ENCODE measurements at regions not wholly inside any gene's neighbourhood (a gene's known extent, or its start where the extent isn't known, plus 50 kb on each side); places are given as distances from the start of the nearest gene placed in this dataset.
"Not testable (repeated sequence)": the region's sequence is repeated elsewhere in the genome, so short reads cannot be mapped to it uniquely, and the experiment has no call there.

DNA sequence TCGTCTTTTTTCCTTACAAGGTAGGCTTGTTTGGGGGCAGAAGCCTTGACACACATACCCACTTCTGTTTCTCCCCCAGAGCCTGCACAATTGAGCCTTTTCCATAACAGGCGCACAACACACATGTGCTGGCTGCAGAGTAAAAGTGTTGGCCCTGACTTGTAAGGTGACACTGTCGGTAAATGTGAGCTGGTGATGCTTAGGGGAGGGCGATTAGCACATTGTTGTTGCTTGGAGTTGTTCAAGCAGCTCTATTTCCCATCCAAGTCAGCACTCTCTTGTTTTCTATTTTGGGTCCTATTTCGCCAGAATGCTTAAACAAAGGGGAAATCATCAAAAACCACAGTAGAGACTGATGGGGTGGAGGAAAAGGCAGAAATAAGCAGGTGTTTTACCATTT, 51.9 kb upstream of the PTPRJ start:
- DNase-seq (ENCODE audit: low spot score) = no peak

DNA sequence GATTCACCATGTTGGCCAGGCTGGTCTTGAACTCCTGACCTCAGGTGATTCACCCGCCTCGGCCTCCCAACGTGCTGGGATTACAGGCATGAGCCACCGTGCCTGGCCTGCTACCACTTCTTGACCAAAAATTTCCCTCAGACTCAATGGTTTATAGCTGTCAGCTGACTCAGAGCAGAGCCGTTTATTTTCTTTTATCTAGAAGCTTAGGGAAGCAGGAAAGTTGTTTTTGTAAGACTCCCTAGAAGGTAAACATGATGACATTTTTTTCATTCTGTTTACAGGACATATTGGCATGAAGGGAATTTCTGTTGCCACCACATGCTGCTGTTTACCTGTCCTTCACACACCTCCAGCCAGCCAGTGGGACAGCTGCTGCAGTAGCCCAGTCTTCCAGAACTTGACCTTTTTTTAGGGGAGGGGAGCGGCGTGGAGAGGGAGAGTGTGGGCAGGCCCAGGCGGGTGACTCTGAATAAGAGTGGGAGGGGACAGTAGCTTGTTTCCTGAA, 56.1 kb upstream of the PTPRJ start:
- no peak for DNase-seq (ENCODE audit: low spot score)

DNA sequence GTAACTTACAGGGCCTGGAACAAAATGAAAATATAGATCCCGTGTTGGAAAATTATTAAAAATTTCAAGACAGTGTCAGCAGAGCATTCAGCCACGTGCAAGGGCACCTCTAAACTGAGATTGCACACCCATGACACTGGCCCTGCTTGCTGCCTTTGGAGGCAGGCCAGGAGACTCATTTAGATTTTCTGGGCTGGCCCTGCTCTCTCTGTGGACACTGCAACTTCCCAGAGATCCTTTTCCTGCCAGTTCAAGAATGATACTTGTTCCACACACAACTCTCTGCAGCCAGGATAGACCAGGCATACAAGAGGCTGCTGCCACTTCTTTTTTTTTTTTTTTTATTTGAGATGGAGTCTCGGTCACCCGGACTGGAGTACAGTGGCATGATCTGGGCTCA, 56.7 kb upstream of the PTPRJ start:
- no peak for DNase-seq (ENCODE audit: low spot score)

DNA sequence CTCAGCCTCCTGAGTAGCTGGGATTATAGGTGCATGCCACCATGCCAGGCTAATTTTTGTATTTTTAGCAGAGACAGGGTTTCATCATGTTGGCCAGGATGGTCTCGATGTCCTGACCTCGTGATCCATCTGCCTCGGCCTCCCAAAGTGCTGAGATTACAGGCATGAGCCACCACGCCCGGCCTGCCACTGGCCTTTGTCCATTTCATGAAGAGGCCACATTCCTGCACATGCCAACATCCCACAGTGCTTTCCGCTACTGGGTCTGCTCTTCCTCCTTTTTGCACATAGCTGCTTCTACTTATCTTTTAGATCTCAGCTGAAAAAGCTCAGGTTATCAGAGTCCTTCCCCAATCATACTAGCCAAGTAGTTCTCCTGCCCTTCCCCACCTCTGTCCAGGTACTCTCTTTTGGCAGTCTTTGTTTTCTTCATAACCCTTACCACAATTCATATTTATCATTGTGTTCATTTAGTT, 59.2 kb upstream of the PTPRJ start:
- not testable (repeated sequence) for DNase-seq (ENCODE audit: low spot score)

DNA sequence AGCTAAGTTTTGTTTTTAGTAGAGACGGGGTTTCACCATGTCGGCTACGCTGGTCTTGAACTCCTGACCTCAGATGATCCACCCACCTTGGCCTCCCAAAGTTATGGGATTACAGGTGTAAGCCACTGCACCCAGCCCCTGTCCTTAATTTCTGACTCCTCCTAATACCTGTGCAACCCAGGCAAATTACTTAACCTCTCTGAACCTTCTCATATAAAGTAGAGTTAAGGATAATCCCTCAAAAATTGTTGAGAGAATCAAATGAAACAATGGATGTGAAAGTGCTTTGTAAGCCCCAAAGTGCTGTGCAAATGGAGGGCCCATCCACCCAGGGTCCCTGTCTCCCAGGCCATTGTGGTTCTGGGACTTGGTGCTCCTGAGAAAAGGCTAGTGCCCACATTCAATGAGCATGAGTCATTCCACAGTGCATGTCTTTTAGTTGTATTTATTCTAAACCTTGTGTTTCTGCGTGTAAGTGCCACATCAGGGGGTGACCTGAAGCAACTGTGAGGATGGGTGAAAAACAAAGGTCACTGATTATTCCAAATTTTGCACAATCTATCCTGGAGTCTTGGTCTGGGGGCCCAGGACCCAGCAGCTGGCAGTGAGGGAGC, 61.4 kb upstream of the PTPRJ start:
- DNase-seq (ENCODE audit: low spot score) = no peak

DNA sequence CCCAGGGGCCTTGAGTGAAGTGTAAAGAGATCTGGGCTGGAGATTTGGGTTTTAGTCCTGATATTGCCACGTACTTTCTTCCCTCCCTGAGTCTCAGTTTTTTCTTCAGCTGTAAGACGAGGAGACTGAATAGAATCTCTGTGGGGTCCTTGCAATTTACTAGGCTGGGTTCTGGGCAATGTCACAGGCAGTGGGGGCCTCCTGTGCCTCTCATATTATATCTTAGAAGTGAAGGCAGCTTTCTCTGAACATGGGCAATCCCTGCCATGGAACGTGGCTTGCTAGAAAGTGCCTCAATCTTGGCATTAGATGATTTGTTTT, 62.0 kb upstream of the PTPRJ start:
- DNase-seq (ENCODE audit: low spot score) = no peak

DNA sequence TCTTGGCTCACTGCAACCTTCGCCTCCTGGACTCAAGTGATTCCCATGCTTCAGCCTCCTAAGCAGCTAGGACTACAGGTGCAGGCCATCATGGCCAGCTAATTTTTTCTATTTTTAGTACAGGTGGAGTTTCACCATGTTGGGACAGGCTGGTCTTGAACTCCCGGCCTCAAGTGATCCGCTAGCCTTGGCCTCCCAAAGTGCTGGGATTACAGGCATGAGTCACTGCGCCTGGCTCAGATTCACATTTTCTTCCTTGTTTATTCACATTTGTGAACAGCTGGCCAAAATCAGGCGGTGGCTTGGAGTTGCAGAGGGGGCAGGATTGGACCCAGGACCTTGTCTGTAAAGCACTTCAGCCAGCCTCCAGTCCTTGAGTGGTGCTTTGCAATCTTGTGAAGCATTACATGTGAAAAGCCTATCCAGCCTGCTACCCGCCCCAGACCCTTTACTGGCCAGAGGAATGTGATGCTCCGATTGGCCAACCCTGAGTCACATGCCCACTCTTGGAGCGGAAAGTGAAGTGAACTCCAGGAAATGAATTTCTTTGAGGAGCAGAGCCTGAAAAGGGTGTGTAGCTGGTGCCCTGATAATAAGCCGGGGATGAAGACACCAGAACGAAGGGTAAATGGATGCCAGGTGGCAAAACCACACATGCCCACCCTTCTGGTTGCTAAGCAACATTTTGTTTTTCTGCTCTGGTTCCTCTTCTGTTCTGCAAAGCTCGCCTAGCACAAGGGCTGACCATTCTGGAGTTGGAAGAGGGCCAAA, 62.6 kb upstream of the PTPRJ start:
- peak; percentile 4 for DNase-seq (ENCODE audit: low spot score)

DNA sequence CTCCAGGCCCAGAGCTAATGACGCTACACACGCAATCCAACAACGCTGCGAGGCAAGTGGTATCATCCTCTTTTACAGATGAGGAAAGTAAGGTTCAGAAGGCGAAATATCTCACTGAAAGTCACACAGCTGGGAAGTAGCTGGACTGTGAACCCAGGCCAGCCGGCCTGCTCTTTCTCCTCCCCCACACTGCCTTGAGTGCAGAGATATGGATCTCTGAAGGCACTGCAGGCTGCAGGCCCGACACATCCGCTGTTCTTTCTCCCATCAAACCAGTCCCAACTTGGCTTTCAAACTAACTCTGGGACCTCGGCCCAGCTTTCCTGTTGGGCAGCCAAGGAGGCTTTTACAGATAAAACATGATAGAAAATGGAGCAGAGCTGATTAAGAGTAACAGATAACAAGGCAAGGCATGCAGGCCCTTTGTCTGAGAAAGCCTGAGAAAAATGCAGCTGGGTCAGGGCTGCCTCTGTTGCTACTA, 64.0 kb upstream of the PTPRJ start:
- DNase-seq (ENCODE audit: low spot score) = no peak

DNA sequence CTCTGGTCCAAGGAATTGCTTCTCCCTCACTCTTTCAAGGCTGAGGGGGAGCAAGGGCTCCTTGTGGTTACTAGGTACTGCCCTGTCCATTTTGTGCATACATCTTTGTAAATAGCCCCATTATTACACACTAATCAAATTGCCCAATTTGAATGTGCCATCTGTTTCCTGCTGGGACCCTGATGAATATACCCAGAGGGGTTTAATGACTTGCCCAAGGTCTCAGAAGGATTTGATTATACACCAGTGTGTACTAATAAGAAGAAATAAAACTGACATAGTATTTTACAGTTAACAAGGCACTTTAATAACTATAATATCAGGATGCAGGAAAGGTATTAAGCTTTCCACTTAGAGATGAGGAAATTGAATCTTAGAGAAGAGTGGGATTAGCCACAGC, 64.6 kb upstream of the PTPRJ start:
- no peak for DNase-seq (ENCODE audit: low spot score)

DNA sequence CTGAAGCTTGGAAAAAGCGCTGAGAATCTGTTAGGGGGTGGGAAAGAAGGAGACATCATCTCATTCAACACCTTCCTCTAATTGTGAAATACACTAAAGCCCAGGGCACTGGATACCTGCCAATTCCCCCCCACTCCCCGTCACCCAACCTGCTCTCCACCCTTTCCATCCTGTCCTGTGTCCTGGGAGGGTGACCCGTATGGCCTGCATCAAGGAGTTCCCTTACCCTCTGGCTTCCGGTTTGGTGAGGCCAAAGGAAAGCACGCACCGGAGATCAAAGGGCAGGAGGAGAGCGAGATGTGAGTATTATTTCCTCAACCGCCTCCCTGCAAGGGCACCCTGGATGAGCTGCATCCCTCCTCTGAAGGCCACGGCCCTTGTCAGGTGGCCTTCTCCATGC, 65.0 kb upstream of the PTPRJ start:
- DNase-seq (ENCODE audit: low spot score) = no peak

DNA sequence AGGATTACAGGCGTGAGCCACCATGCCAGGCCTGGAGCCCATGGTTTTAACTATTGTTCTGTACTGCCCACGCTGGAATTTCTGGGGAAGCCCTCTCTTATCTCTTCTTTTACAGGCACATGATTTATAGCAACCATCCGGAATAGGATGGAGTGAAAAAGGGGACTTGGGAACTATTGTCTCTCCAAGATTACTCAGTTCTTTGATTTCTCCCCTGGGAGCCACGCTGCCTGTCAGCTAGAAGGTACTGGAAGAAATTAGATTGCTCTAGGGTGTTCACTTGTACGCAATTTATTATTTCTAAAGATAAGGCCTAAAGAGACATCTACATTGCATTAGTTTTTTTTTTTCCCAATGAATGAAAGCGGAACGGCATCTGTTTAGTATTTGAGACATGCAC, 65.6 kb upstream of the PTPRJ start:
- no peak for DNase-seq (ENCODE audit: low spot score)

DNA sequence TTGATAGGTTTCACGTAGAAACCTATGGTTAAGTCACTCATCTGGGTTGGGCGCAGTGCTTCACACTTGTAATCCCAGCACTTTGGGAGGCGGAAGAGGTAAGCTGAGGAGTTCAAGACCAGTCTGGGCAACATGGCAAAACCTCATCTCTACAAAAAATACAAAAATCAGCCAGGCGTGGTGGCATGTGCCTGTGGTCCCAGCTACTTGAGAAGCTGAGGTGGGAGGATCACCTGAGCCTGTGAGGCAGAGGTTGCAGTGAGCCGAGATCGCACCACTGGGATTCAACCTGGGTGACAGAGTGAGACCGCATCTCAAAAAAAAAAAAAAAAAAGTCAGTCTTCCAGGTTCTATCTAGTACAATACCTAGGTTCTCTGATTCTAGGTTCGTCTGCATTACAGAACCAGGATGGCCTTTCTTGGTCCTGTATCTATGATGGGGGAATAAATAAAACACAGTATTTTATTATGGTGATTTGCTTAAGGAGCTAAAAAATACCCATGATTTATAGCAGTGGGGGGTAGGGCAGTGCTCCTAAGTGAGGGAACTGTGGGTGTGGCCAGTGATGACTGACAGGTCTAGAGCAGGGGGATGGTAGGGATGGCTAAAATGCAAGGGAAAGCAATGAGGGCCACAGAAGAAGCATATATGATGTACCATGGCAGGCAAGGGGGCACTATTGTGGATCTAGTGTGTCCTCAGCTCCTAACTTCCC, 65.5 kb upstream of the NUP160 start:
- no peak for DNase-seq (ENCODE audit: low spot score)

DNA sequence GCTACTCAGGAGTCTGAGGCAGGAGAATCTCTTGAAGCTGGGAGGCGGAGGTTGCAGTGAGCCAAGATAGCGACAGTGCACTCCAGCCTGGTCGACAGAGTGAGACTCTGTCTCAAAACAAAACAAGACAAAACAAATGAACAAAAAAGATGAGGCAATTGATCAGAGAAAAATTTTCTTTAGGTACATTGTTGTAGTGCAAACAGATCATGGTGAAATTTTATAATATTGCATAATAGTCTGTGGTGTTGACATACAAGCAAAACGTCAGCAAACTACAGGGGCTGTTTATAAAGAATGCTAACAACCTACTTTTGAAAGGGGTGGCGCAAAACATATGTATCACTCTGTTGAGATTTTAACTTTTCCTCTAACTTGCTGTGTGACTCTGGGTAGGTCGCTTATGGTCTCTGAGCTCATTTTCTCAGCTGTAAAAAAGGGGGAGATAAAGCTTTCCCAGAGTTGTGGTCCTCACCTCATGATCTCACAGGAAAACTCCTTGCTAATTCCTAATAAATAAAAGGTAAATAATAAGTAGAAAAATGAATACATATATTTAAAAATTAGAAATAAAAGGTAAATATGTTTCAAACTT, 64.8 kb upstream of the NUP160 start:
- DNase-seq (ENCODE audit: low spot score) = no peak

DNA sequence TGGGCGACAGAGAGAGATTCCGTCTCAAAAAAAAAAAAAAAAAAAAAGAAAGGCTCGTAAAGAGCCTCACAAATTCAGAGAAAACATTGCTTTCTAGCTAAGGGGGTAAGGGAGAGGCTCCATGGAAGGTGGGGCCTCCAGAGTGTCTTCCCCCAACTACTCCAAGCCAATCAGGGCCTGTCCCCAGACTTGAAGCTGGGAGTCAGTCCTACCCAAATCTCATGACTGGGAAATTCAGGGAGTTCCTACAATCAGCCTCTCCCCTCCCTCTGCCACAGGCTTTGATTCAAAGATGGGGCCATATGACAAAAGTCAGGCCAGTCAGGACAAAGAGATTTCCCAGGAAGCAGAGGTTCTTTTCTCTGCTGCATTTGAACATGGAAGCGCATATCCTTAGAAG, 63.0 kb upstream of the NUP160 start:
- no peak for DNase-seq (ENCODE audit: low spot score)

DNA sequence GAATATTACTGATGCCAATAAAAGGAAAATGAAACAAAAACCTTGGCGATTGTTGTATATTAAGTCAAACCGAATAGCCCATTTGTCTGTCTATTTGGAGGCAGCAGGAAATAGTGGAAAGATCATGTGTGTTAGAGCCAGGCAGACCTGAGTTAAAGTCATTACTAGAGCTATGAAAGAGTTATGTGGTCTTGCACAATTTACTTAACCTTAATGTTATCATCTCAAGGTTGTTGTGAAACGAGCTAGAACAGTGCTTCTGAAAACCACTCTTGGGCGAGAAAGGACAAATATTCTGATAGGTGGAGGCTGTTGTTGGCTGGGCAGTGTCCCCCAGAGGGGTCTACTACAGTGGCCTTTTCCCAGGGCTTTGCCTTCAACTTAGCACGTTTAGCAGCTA, 60.0 kb upstream of the NUP160 start:
- no peak for DNase-seq (ENCODE audit: low spot score)

DNA sequence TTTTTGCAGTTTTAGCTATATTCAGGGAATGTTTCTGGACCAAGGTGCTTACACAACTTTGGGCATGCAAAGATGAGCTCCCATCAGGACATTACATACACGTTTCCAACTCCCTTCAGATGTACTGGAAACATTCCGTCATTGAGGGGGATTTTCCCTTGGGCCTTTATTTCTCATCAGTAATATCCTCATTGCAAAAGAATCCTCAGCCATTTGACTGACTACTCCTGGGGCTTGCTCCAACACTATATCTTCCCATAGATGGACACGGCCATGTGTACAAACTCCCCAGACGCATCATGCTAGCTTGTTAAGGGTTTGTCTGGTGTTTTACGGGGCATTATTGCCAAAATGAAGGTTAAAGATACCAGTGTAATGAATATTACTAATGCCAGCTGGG, 59.3 kb upstream of the NUP160 start:
- no peak for DNase-seq (ENCODE audit: low spot score)

DNA sequence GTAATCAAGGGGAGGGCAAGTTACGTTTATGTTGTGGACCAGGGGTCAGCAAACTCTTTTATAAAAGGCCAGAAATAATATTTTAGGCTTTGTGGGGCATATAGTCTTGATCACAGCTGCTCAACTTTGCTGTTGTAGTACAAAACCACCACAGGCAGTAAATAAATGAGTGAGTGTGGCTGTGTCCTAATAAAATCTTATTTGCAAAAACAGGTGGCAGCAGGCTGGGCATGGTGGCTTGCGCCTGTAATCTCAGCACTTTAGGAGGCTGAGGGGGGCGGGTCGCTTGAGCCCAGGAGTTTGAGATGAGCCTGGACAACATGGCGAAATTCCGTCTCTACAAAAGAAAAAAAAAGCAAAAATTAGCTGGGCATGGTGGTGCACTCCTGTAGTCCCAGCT, 57.9 kb upstream of the NUP160 start:
- DNase-seq (ENCODE audit: low spot score) = no peak

DNA sequence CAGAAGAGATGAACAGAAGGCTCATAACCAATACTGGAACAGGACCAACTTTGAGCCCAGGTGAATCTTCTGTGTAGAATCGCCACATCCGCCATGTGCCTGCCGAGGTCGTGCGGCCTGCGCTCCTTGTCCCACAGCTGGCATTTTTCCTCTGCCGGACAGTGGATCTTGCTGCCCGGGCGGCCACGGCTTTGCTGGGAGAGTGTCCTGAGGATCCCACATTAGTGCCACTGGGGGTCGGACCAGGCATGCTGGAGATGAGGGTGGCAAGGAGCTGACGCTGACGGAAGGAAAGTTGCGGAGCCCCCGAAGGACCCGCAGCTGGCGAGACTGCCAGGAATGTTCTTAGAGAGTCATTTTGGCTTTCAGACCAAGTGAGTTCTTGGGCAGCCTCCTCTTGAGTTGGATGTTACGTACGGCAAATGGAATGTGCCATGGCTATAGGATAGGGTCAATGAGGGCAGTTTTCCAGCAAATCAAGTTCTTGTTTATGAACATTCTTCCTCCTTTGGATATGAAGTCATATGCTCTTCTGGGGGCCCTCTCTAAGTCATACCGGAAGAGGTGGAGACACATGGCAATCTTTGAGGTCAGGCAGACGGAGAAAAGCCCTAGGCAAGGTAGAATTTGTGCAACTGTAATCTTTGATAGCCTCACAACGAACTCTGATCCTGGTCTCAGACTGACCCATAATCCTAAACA, 57.4 kb upstream of the NUP160 start:
- DNase-seq (ENCODE audit: low spot score) = no peak

DNA sequence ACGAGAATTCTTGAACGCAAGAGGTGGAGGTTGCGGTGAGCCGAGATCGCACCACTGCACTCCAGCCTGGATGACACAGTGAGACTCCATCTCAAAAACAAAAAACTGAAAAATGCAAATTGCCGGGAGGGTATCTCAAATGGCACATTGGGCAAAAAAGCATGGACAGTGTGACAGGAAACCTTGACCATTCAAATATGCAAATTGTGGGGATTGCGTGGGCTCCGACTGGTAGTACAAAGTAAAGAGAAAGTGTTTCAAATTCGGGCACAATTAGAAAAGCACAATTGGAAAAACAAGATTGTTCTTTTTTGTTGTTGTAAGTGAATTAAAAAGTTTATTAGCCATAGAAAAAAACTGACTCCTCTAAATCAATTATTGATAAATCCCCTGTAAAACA, 56.7 kb upstream of the NUP160 start:
- no peak for DNase-seq (ENCODE audit: low spot score)

DNA sequence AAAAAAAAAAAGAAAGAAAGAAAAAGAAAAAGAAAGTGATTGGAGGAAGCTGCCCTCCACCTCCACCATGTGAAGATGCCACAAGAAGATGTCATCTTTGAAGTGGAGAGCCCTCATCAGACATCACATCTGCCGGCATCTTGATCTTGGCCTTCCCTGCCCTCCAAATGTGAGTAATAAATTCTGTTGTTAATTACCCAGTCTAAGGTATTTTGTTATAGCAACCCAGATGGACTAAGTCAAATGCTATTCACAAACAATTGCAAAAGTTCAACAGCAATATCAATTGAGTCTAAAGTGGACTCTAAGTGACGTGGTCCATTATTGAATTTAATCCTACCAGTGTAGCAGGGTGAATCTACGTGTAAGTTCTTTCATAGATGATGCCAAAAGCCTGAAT, 55.9 kb upstream of the NUP160 start:
- no peak for DNase-seq (ENCODE audit: low spot score)

DNA sequence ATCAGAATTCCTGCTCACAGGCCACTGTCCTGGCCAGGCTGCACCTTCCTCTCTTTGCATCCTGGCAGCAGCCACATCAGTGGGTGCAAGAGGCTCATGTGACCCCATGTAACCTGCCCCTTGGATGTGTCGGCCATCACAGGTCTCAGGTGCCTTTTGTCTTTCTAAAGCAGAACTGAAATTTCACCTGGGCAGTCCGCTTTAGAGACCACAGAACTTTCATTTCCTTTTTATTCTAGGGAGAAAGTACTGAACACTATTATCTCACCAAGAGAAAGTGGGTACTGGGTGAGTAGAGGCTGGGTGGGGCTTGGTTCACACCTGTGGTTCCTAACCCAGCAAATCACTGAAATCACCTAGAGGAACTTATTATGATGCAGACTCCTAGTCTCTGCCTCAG, 51.7 kb upstream of the NUP160 start:
- DNase-seq (ENCODE audit: low spot score) = no peak

All from hematopoietic multipotent progenitor cell treated with erythropoietin and hydrocortisone succinate and interleukin-3 and kit ligand, for 15 days (in vitro differentiated cells).